ENCODE measurements at regions not wholly inside any gene's neighbourhood (a gene's known extent, or its start where the extent isn't known, plus 50 kb on each side); places are given as distances from the start of the nearest gene placed in this dataset.

DNA sequence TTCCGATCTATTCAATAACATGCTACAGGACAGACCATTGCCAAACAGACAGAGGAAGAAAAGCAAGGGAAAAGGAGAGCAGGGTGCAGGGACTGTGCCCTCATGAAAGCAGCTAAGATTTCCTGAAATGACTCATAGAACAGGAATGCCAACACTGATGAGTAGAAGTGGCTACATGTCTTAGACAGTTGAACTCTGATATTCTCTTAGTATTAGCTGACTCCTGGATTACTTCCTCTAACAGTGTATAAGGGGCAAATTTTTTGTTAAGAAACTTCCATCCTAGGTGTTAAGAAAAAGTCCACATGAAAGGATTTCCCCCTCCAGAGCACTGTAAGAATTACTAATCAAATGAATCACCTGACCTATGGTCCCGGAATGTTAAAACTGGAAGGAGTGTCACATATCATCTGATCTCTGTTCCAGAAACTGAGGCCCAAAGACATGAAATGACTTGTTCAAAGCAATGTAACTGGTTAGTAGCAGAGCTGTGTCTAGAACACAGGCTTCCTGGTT is 224.9 kb downstream of the IBTK start:
- Histone ChIP-seq H3K27me3 (replicated peaks; ENCODE audit: control insufficient read depth, insufficient read depth, low read length) (no peaks in the 10 kb centered on the region; the same call in 1 of the 2 replicates), H3K4me3 (replicated peaks; ENCODE audit: low read depth, low read length) (no peak overlapping the region), H3K36me3 (ENCODE audit: control insufficient read depth, insufficient read depth, low read length) (no peaks in the 10 kb centered on the region)
- DNase-seq (ENCODE audit: extremely low read depth, insufficient read length), result no peak
- TF ChIP-seq, protein P1, sequence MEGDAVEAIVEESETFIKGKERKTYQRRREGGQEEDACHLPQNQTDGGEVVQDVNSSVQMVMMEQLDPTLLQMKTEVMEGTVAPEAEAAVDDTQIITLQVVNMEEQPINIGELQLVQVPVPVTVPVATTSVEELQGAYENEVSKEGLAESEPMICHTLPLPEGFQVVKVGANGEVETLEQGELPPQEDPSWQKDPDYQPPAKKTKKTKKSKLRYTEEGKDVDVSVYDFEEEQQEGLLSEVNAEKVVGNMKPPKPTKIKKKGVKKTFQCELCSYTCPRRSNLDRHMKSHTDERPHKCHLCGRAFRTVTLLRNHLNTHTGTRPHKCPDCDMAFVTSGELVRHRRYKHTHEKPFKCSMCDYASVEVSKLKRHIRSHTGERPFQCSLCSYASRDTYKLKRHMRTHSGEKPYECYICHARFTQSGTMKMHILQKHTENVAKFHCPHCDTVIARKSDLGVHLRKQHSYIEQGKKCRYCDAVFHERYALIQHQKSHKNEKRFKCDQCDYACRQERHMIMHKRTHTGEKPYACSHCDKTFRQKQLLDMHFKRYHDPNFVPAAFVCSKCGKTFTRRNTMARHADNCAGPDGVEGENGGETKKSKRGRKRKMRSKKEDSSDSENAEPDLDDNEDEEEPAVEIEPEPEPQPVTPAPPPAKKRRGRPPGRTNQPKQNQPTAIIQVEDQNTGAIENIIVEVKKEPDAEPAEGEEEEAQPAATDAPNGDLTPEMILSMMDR (IDR thresholded peaks at IDR 0.05; ENCODE audit: insufficient read depth, low read length, poor library complexity, severe bottlenecking), result no peak

DNA sequence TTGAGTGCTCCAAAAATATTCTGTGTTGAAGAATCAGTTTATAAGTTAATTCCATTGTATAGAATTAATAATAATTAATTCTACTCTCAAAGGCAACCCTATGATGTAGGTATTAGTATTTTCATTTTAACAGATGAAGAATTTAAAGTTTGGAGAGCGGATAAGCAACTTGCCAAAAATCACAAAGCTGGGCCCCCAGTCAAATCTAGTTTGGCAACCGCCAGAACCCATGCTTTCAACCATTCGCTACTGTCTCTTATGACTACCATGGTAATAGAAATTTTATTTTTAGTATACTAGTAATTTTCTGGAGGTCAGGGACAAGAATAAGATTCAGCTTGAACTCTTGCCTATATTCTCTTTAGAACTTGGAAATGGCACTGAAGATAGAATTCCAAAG is 229.8 kb downstream of the IBTK start:
- no peak overlapping the region for H3K4me3 ChIP-seq (replicated peaks; ENCODE audit: low read depth, low read length)
- H3K36me3 ChIP-seq (ENCODE audit: control insufficient read depth, insufficient read depth, low read length), result no peaks in the 10 kb centered on the region
- no peak for DNase-seq (ENCODE audit: extremely low read depth, insufficient read length)
- TF ChIP-seq, protein P1 (IDR thresholded peaks at IDR 0.05; ENCODE audit: insufficient read depth, low read length, poor library complexity, severe bottlenecking), result no peak
- H3K27me3 ChIP-seq (replicated peaks; ENCODE audit: control insufficient read depth, insufficient read depth, low read length), result no peaks in the 10 kb centered on the region; the same call in 1 of the 2 replicates

DNA sequence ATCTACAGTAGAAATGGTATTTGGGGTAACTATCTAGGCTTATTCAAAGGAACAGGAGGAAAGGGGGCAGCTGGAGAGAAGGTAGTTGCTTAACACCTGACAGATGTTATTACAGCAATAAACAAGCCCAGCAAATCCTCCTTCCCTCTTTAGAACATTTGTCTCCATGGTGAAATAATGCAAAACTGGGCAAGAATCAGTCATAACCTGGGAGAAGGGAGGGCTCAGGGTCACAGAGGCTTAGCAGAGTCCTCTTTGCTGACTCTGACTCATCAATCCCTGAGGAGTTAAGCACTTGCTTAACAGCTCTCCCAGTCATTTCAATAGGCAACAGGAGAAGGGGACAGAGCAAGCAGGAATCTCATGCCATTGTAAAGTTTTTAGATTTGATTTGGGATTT is 230.3 kb downstream of the IBTK start:
- TF ChIP-seq, protein P1 (IDR thresholded peaks at IDR 0.05; ENCODE audit: insufficient read depth, low read length, poor library complexity, severe bottlenecking), result no peak
- Histone ChIP-seq H3K36me3 (ENCODE audit: control insufficient read depth, insufficient read depth, low read length) (no peaks in the 10 kb centered on the region), H3K27me3 (replicated peaks; ENCODE audit: control insufficient read depth, insufficient read depth, low read length) (no peaks in the 10 kb centered on the region; the same call in 1 of the 2 replicates), H3K4me3 (replicated peaks; ENCODE audit: low read depth, low read length) (no peak overlapping the region)
- no peak for DNase-seq (ENCODE audit: extremely low read depth, insufficient read length)

DNA sequence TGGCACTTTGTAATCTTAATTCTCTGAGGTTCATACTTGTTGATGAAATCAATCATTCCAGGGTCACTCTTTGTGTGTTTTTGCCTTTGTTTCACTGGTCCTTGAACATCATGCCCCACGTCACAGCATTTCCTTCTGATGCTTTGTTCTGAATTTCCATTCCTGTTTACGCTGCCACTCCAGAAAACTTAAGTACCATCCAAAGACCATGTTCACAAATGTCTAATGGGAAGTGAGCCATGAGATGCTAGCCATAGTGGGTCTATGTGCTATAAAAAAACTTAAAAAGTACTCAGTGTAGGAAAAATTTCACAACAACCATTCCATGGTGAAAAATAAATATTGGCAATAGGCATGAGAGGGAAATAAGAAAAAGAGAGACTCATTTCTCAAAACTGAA is 232.0 kb downstream of the IBTK start:
- TF ChIP-seq, protein P1 (IDR thresholded peaks at IDR 0.05; ENCODE audit: insufficient read depth, low read length, poor library complexity, severe bottlenecking), result no peak
- no peaks in the 10 kb centered on the region for H3K36me3 ChIP-seq (ENCODE audit: control insufficient read depth, insufficient read depth, low read length)
- no peak for DNase-seq (ENCODE audit: extremely low read depth, insufficient read length)
- H3K27me3 ChIP-seq (replicated peaks; ENCODE audit: control insufficient read depth, insufficient read depth, low read length), result no peaks in the 10 kb centered on the region; the same call in 1 of the 2 replicates
- H3K4me3 ChIP-seq (replicated peaks; ENCODE audit: low read depth, low read length), result no peak overlapping the region

DNA sequence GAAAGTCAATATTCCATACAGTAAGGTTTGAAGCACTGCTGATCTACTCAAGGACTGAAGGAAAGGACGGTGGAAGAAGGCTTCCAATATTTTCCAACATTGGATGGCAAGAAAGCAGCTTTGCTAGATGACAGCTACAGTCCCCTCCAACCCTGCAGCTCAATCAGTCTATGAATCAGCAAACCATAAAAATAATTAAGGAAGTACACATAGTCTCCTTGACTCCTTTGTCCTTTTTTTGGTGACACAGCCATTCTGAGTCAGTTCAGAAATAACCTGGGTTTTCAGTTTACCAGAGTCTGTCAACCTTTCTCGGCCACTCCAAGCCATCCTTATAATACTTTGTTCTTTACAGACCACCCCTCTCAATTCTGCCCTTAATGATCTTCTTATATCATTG is 232.5 kb downstream of the IBTK start:
- H3K27me3 ChIP-seq (replicated peaks; ENCODE audit: control insufficient read depth, insufficient read depth, low read length), result no peaks in the 10 kb centered on the region; the same call in 1 of the 2 replicates
- TF ChIP-seq, protein P1 (IDR thresholded peaks at IDR 0.05; ENCODE audit: insufficient read depth, low read length, poor library complexity, severe bottlenecking), result no peak
- no peaks in the 10 kb centered on the region for H3K36me3 ChIP-seq (ENCODE audit: control insufficient read depth, insufficient read depth, low read length)
- no peak overlapping the region for H3K4me3 ChIP-seq (replicated peaks; ENCODE audit: low read depth, low read length)
- no peak for DNase-seq (ENCODE audit: extremely low read depth, insufficient read length)

Data from GM06990 (cell line).